ENCODE measurements at regions not wholly inside any gene's neighbourhood (a gene's known extent, or its start where the extent isn't known, plus 50 kb on each side); places are given as distances from the start of the nearest gene placed in this dataset.
A peak's percentile ranks its signal among the peaks of the same experiment; 100 is the strongest.

DNA sequence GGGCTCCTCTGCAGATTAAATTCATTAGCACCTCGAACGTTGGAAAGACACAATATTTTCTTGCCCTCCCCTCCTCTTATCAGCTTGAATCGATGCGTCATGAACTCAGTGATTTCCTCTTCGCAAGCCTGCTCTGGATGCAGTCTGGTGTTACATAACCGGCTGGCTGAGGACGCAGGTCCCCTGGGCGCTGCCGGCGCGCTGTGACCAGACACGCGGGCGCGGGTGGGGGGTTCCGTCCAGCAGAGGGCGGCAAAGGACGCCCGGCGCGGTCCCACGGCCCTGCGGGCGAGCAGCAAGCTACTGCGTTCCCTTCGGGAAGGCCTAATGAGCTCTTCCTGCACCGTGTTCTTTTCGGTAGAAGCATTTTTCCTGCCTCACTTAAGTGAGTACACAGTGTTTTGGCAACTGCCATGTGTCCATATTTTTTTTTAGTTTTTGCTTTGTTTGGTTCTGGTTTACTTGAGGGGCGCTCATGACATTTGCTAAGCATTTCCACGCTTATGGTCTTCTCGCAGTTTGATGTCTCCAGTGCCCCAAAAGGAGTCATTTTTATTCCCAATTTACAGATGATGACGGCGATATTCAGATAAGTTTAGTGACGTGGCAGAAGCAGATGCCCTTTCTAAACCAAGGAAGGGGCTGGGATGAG lies 112.2 kb upstream of the MBNL2 start (continued):
- 0 out of 4 replicates have a peak, but pooled peaks of 1 of the 2 experiments have one; percentile 45 for TF ChIP-seq HDAC2 (IDR thresholded peaks at IDR 0.05; ENCODE audit: borderline replicate concordance in 1 of 2, low read depth in 2 of 2, low read length in 2 of 2)
- no peak for TF ChIP-seq KDM5A (IDR thresholded peaks at IDR 0.05; ENCODE audit: low read length)
- peak; percentile 70 for TF ChIP-seq CEBPB (IDR thresholded peaks at IDR 0.05; ENCODE audit: low read depth, low read length)
- TF ChIP-seq GTF2F1 (IDR thresholded peaks at IDR 0.05; ENCODE audit: borderline replicate concordance, low read depth, low read length) = no peak
- TF ChIP-seq, protein P1, sequence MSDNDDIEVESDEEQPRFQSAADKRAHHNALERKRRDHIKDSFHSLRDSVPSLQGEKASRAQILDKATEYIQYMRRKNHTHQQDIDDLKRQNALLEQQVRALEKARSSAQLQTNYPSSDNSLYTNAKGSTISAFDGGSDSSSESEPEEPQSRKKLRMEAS (IDR thresholded peaks at IDR 0.05) = peak; percentile 76
- TF ChIP-seq RXRA (IDR thresholded peaks at IDR 0.05; ENCODE audit: insufficient read depth, low read depth, low read length) = no peak
- TF ChIP-seq TAF1 (IDR thresholded peaks at IDR 0.05; ENCODE audit: low read depth, low read length) = no peak
- no peak for TF ChIP-seq ZNF274 (IDR thresholded peaks at IDR 0.05; ENCODE audit: borderline replicate concordance, extremely low read depth, low read length)
- no peak for TF ChIP-seq KDM4A (IDR thresholded peaks at IDR 0.05; ENCODE audit: low read depth, low read length, severe bottlenecking)
- no peak for TF ChIP-seq RFX5 (IDR thresholded peaks at IDR 0.05; ENCODE audit: borderline replicate concordance, low read depth, low read length)
- peak; percentile 93 to 97 for TF ChIP-seq RAD21 (IDR thresholded peaks at IDR 0.05 in 1 of 2, conservative IDR thresholded peaks at IDR 0.05 in 1 of 2; ENCODE audit: low read depth in 2 of 2, low read length in 2 of 2)
- no peak for TF ChIP-seq ASH2L (IDR thresholded peaks at IDR 0.05; ENCODE audit: low read length)
- TF ChIP-seq SAP30 (IDR thresholded peaks at IDR 0.05; ENCODE audit: insufficient read depth, insufficient replicate concordance, low read length) = no peak
- TF ChIP-seq YY1 (IDR thresholded peaks at IDR 0.05; ENCODE audit: low read depth, low read length) = no peak
- no peak; the same call in 1 of the 2 replicates for TF ChIP-seq SUZ12 (IDR thresholded peaks at IDR 0.05; ENCODE audit: low read length)
- 0 out of 2 replicates have a peak, but pooled peaks have one; percentile 21 for TF ChIP-seq CREB1 (IDR thresholded peaks at IDR 0.05)
